ENCODE measurements at regions not wholly inside any gene's neighbourhood (a gene's known extent, or its start where the extent isn't known, plus 50 kb on each side); places are given as distances from the start of the nearest gene placed in this dataset.

DNA sequence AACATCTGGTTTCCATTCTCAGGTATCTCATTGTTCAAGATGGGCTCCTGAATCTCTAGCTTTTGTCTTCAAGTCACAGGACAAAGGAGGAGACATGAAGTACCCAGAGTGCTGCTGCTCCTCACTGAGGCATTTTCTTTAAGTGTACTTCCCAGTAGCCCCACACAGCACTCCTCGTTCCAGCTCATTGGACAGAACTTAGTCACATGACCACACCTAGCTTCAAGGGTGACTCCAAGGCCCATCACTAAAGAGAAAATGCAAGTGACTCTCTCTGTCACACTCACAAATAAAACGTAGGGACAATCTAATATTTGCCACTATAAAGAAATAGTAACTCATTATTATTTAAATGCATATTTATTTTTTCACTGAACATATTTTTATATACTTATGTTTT lies 58.3 kb upstream of the NEUROD6 start:
- H3K4me3 ChIP-seq (replicated peaks; ENCODE audit: low read depth, low read length), result no peak overlapping the region
- TF ChIP-seq, protein P1, sequence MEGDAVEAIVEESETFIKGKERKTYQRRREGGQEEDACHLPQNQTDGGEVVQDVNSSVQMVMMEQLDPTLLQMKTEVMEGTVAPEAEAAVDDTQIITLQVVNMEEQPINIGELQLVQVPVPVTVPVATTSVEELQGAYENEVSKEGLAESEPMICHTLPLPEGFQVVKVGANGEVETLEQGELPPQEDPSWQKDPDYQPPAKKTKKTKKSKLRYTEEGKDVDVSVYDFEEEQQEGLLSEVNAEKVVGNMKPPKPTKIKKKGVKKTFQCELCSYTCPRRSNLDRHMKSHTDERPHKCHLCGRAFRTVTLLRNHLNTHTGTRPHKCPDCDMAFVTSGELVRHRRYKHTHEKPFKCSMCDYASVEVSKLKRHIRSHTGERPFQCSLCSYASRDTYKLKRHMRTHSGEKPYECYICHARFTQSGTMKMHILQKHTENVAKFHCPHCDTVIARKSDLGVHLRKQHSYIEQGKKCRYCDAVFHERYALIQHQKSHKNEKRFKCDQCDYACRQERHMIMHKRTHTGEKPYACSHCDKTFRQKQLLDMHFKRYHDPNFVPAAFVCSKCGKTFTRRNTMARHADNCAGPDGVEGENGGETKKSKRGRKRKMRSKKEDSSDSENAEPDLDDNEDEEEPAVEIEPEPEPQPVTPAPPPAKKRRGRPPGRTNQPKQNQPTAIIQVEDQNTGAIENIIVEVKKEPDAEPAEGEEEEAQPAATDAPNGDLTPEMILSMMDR (IDR thresholded peaks at IDR 0.05; ENCODE audit: low read length, missing control alignments), result no peak
- no peak for DNase-seq (ENCODE audit: low read depth)

DNA sequence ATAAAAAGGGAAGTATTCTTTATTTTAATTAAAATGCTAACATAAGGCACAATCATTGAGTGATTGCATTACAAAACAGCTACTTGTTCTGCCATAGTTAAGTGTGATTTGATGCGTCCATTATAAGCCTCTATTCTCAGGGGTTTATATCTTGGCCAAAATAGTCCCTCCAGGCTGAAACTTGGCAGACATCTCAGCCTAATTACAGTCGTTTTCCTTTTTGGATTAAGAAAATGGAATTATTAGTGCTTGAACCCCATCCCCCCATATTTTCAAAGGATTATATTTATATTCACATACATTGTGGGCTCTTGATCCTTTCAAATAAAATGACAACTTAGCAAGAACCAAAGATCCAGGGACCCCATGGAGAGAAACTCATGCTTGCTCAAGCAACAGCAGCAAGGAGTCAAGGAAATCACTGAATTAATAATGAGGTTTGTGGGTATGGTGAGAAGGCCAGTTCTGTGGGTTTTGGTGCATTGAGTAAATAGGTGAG lies 66.7 kb upstream of the NEUROD6 start:
- no peak for DNase-seq (ENCODE audit: low read depth)
- TF ChIP-seq, protein P1 (IDR thresholded peaks at IDR 0.05; ENCODE audit: low read length, missing control alignments), result no peak
- H3K4me3 ChIP-seq (replicated peaks; ENCODE audit: low read depth, low read length), result no peak overlapping the region

DNA sequence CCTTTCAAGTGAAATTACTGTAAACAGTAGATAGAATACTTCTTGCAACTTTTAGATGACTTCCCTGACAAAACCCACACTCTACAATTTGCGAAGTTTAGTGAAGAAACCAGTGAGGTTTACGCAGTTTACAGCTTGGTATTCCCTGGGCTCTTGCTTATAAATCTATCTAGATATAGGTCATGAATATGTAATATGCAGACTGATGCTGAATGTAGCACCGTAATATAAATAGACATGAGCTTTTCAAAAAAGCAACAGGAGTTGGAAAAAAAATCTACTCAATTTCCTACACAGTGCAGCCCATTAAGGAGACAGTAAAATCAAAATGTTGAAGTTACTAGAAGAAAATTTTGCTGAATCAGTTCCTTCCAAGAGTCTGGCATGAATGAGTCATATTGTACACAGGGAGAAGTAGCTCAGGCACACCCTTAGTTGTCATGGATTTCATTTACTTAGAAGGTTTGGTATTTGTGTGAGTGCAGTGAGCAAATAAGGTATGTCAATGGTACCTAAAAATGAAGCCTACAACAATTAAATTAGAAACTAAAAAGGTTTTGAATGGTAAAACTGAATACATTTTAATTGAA lies 67.7 kb upstream of the NEUROD6 start:
- TF ChIP-seq, protein P1 (IDR thresholded peaks at IDR 0.05; ENCODE audit: low read length, missing control alignments), result no peak
- H3K4me3 ChIP-seq (replicated peaks; ENCODE audit: low read depth, low read length), result no peak overlapping the region
- DNase-seq (ENCODE audit: low read depth), result peak; percentile 31

DNA sequence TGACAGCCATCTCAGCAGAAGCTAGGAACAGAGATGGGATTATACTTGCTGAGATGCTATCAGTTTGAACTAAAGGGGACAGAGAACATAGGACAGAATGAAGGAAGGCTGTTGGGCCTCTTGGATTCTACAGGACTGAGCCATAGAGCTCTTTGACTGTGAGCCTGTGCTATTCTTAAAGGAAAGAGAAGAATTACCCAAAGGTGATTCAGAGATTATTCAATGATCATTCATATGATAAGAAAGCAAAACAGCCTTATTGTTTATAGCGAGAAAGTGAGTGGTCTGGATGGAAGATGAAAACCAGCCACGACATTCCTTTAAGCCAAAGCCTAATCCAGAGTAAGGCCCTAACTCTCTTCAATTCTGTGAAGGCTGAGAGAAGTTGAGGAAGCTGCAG lies 69.7 kb upstream of the NEUROD6 start:
- H3K4me3 ChIP-seq (replicated peaks; ENCODE audit: low read depth, low read length), result no peak overlapping the region
- no peak for DNase-seq (ENCODE audit: low read depth)

DNA sequence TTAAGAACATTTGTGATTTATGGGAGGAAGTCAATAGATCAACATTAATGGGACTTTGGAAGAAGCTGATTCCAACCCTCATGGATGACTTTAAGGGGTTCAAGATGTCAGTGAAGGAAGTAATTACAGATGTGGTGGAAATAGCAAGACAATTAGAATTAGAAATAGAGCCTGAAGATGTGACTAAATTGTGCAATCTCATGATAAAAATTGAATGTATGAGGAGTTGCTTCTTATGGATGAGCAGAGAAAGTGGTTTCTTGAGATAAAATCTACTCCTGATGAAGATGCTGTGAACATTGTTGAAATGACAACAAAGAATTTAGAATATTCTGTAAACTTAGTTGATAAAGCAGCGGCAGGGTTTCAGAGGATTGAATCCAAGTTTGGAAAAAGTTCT lies 70.9 kb upstream of the NEUROD6 start:
- TF ChIP-seq, protein P1 (IDR thresholded peaks at IDR 0.05; ENCODE audit: low read length, missing control alignments), result no peak
- no peak for DNase-seq (ENCODE audit: low read depth)
- H3K4me3 ChIP-seq (replicated peaks; ENCODE audit: low read depth, low read length), result no peak overlapping the region

More for the DNA sequence above, 69.7 kb upstream of the NEUROD6 start:
- TF ChIP-seq, protein P1 (IDR thresholded peaks at IDR 0.05; ENCODE audit: low read length, missing control alignments), result no peak

DNA sequence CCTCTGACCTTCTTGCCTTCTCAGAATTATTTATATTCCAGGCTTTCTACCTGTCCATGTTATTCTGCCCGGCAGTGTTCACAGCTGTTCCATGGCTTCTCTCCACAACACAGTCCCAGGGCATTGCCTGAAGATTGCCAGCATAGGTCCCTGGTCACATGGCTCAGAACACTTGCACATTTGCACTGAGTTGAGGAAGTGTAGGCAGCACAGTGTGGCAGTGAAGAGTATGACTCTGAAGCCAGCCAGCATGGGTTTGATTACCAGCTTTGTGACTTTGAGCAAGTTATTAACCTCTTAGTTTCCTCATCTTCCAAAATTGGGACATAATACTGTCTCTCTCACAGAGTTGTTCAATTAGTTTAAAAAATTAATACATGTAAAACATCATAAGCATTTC lies 73.2 kb upstream of the NEUROD6 start:
- TF ChIP-seq, protein P1 (IDR thresholded peaks at IDR 0.05; ENCODE audit: low read length, missing control alignments), result no peak
- no peak overlapping the region for H3K4me3 ChIP-seq (replicated peaks; ENCODE audit: low read depth, low read length)
- DNase-seq (ENCODE audit: low read depth), result no peak

DNA sequence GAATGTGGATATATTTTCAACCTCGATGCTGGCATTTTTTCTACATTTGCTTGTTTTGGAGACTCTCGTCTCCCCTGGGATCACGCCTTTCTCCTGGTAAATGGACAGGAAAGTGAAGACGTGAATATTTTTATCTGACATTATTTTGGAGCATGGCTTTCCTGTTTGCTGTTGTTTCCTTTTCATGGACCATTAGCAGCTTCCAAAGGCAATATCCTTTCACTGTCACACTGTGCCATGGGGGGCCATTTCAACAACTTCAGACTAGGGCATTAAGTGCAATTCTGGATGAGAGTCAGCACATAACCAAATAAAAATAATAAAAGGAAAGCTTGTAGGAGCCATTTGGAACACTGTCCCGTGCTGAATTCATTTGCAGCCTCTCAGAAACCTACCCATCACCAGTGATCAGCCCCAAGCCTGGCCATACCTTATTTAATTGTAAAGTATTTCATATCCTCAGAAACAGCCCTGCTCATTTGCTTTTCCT lies 75.9 kb upstream of the NEUROD6 start:
- DNase-seq (ENCODE audit: low read depth), result no peak
- no peak overlapping the region for H3K4me3 ChIP-seq (replicated peaks; ENCODE audit: low read depth, low read length)
- TF ChIP-seq, protein P1 (IDR thresholded peaks at IDR 0.05; ENCODE audit: low read length, missing control alignments), result no peak
